ENCODE measurements at regions not wholly inside any gene's neighbourhood (a gene's known extent, or its start where the extent isn't known, plus 50 kb on each side); places are given as distances from the start of the nearest gene placed in this dataset.

GRCh38 chr10:9060314-9060713 lies 1005.8 kb downstream of the GATA3 start:
- H3K9me3 ChIP-seq, result peaks cover 0 to 4% (median 0%) of the 10 kb centered on the region in 4 donors

GRCh38 chr10:9061871-9062270 lies 1007.4 kb downstream of the GATA3 start:
- intact Hi-C loops (cut with DNase I), result no loop called here
- TF ChIP-seq POLR2AphosphoS5 (IDR thresholded peaks at IDR 0.05), result no peak
- no peak for TF ChIP-seq POLR2A (IDR thresholded peaks at IDR 0.05)
- no peak for TF ChIP-seq CTCF (IDR thresholded peaks at IDR 0.05)
- no peak for TF ChIP-seq EP300 (IDR thresholded peaks at IDR 0.05)
- Histone ChIP-seq H3K27ac (no peak overlapping the region), H3K4me3 (no peak overlapping the region), H3K36me3 (no peaks in the 10 kb centered on the region), H3K27me3 (no peaks in the 10 kb centered on the region), H3K9me3 (peaks cover 0 to under 1% (median 0%) of the 10 kb centered on the region in 4 donors), H3K4me1 (peaks cover 0 to 4% (median 0%) of the 10 kb centered on the region in 4 donors)
- no peak for DNase-seq
- 69 to 74% methylated on average over 3 of the region's 3 CpGs for WGBS, 2 donors

More at GRCh38 chr10:9060314-9060713, 1005.8 kb downstream of the GATA3 start:
- TF ChIP-seq EP300 (IDR thresholded peaks at IDR 0.05) (no peak), POLR2A (IDR thresholded peaks at IDR 0.05) (no peak), POLR2AphosphoS5 (IDR thresholded peaks at IDR 0.05) (no peak), CTCF (IDR thresholded peaks at IDR 0.05) (no peak)
- 2 to 3% methylated on average over 2 of the region's 2 CpGs for whole genome bisulfite sequencing, 2 donors
- Histone ChIP-seq H3K36me3 (no peaks in the 10 kb centered on the region), H3K27me3 (no peaks in the 10 kb centered on the region), H3K4me3 (no peak overlapping the region), H3K4me1 (peaks cover 0 to 4% (median 0%) of the 10 kb centered on the region in 4 donors), H3K27ac (no peak overlapping the region)
- intact Hi-C loops (cut with DNase I), result no loop called here
- DNase-seq, result no peak

GRCh38 chr10:9066152-9066551 lies 1011.7 kb downstream of the GATA3 start:
- peaks cover 0 to 4% (median 0%) of the 10 kb centered on the region in 4 donors for H3K4me1 ChIP-seq
- no peaks in the 10 kb centered on the region for H3K9me3 ChIP-seq
- H3K27me3 ChIP-seq, result no peaks in the 10 kb centered on the region
- DNase-seq, result no peak
- no peak overlapping the region for H3K27ac ChIP-seq
- no peaks in the 10 kb centered on the region for H3K36me3 ChIP-seq
- H3K4me3 ChIP-seq, result no peak overlapping the region
- 85 to 92% methylated on average over 3 of the region's 3 CpGs for WGBS, 2 donors
- no peak for TF ChIP-seq EP300 (IDR thresholded peaks at IDR 0.05)
- no peak for TF ChIP-seq POLR2AphosphoS5 (IDR thresholded peaks at IDR 0.05)
- TF ChIP-seq POLR2A (IDR thresholded peaks at IDR 0.05), result no peak
- TF ChIP-seq CTCF (IDR thresholded peaks at IDR 0.05), result no peak
- intact Hi-C loops (cut with DNase I), result no loop called here

GRCh38 chr10:9068003-9068402 lies 1013.5 kb downstream of the GATA3 start:
- TF ChIP-seq POLR2AphosphoS5 (IDR thresholded peaks at IDR 0.05) (no peak), EP300 (IDR thresholded peaks at IDR 0.05) (no peak), POLR2A (IDR thresholded peaks at IDR 0.05) (no peak), CTCF (IDR thresholded peaks at IDR 0.05) (no peak)
- intact Hi-C loops (cut with DNase I), result no loop called here
- Histone ChIP-seq H3K27me3 (no peaks in the 10 kb centered on the region), H3K27ac (no peak overlapping the region), H3K4me3 (no peak overlapping the region), H3K4me1 (no peaks in the 10 kb centered on the region), H3K9me3 (no peaks in the 10 kb centered on the region), H3K36me3 (no peaks in the 10 kb centered on the region)
- DNase-seq, result no peak

GRCh38 chr10:9069136-9069535 lies 1014.6 kb downstream of the GATA3 start:
- Histone ChIP-seq H3K9me3 (no peaks in the 10 kb centered on the region), H3K27me3 (no peaks in the 10 kb centered on the region), H3K4me3 (no peak overlapping the region), H3K27ac (no peak overlapping the region), H3K4me1 (no peaks in the 10 kb centered on the region), H3K36me3 (no peaks in the 10 kb centered on the region)
- 87 to 91% methylated on average over 4 of the region's 4 CpGs for WGBS, 2 donors
- no peak for TF ChIP-seq POLR2A (IDR thresholded peaks at IDR 0.05)
- TF ChIP-seq CTCF (IDR thresholded peaks at IDR 0.05), result no peak
- TF ChIP-seq EP300 (IDR thresholded peaks at IDR 0.05), result no peak
- no peak for TF ChIP-seq POLR2AphosphoS5 (IDR thresholded peaks at IDR 0.05)
- intact Hi-C loops (cut with DNase I), result no loop called here
- DNase-seq, result no peak
